Large intestine (tissue), 3 donors: ENCODE measurements at regions not wholly inside any gene's neighbourhood (a gene's known extent, or its start where the extent isn't known, plus 50 kb on each side); places are given as distances from the start of the nearest gene placed in this dataset.

Experiments
- DNase-seq, 2 donors: peaks; one replicate each; pipeline versions ENCODE4 v3.0.0 to v3.0.0-alpha.2; 2013
- H3K27ac ChIP-seq: one replicate; pipeline ENCODE4 v1.5.1; 2013; ENCODE audit warnings: low read length
- H3K27me3 ChIP-seq: 2 replicates; pipeline ENCODE4 v1.6.1; 2013; ENCODE audit warnings: low read length; ENCODE audit not compliant: control insufficient read depth, insufficient read depth
- H3K36me3 ChIP-seq: 2 replicates; pipeline ENCODE4 v1.6.1; 2013; ENCODE audit warnings: low read length; ENCODE audit not compliant: control insufficient read depth, insufficient read depth
- H3K4me1 ChIP-seq: one replicate; pipeline ENCODE4 v1.6.1; 2013; ENCODE audit warnings: low read length; ENCODE audit not compliant: control insufficient read depth, insufficient read depth
- H3K4me3 ChIP-seq: one replicate; pipeline ENCODE4 v1.5.1; 2013; ENCODE audit warnings: low read length
- H3K9me3 ChIP-seq: one replicate; pipeline ENCODE4 v1.6.1; 2013; ENCODE audit warnings: mild to moderate bottlenecking, low read depth, low read length, moderate library complexity; ENCODE audit not compliant: control insufficient read depth
- WGBS: methylation state at CpG from one replicate; pipeline ENCODE4 v1.1.5; 2013; ENCODE audit warnings: low lambda C conversion rate; ENCODE audit not compliant: insufficient coverage; 5-methylcytosine and 5-hydroxymethylcytosine counted together

GRCh38 chr10:35712486-35712885 lies 70.4 kb upstream of the FZD8 start:
- H3K27ac ChIP-seq = no peak overlapping the region
- 67% methylated on average over 1 of the region's 3 CpGs for WGBS
- H3K36me3 ChIP-seq = no peaks in the 10 kb centered on the region
- H3K4me1 ChIP-seq = no peaks in the 10 kb centered on the region
- H3K9me3 ChIP-seq = no peaks in the 10 kb centered on the region
- no peak for DNase-seq
- H3K27me3 ChIP-seq = no peaks in the 10 kb centered on the region
- no peak overlapping the region for H3K4me3 ChIP-seq

- H3K27me3 ChIP-seq = no peaks in the 10 kb centered on the region
- no peak for DNase-seq
These were observed 69.7 kb upstream of the FZD8 start for GRCh38 chr10:35711615-35712411.

GRCh38 chr10:35707642-35708425 lies 65.7 kb upstream of the FZD8 start:
- Histone ChIP-seq H3K9me3 (no peaks in the 10 kb centered on the region), H3K36me3 (no peaks in the 10 kb centered on the region), H3K27ac (no peak overlapping the region), H3K27me3 (no peaks in the 10 kb centered on the region), H3K4me3 (no peak overlapping the region), H3K4me1 (no peaks in the 10 kb centered on the region)
- no peak for DNase-seq
- WGBS = 80% methylated on average over 1 of the region's 2 CpGs

More at GRCh38 chr10:35711615-35712411, 69.7 kb upstream of the FZD8 start:
- Histone ChIP-seq H3K4me1 (no peaks in the 10 kb centered on the region), H3K4me3 (no peak overlapping the region), H3K27ac (no peak overlapping the region), H3K36me3 (no peaks in the 10 kb centered on the region), H3K9me3 (no peaks in the 10 kb centered on the region)
- WGBS = no CpG with 5 or more reads among the region's 15 CpGs

GRCh38 chr10:35706959-35707358 lies 64.9 kb upstream of the FZD8 start:
- Histone ChIP-seq H3K4me3 (no peak overlapping the region), H3K27ac (no peak overlapping the region), H3K4me1 (no peaks in the 10 kb centered on the region), H3K9me3 (no peaks in the 10 kb centered on the region), H3K36me3 (no peaks in the 10 kb centered on the region), H3K27me3 (no peaks in the 10 kb centered on the region)
- DNase-seq = no peak
- 92% methylated on average over 3 of the region's 3 CpGs for WGBS

GRCh38 chr10:35705671-35706070 lies 63.6 kb upstream of the FZD8 start:
- Histone ChIP-seq H3K4me3 (no peak overlapping the region), H3K4me1 (no peaks in the 10 kb centered on the region), H3K36me3 (no peaks in the 10 kb centered on the region), H3K27me3 (no peaks in the 10 kb centered on the region), H3K27ac (no peak overlapping the region), H3K9me3 (no peaks in the 10 kb centered on the region)
- DNase-seq = no peak
- 100% methylated on average over 1 of the region's 2 CpGs for WGBS

GRCh38 chr10:35705051-35705450 lies 63.0 kb upstream of the FZD8 start:
- DNase-seq = no peak
- Histone ChIP-seq H3K27ac (no peak overlapping the region), H3K27me3 (no peaks in the 10 kb centered on the region), H3K4me1 (no peaks in the 10 kb centered on the region), H3K4me3 (no peak overlapping the region), H3K9me3 (no peaks in the 10 kb centered on the region), H3K36me3 (no peaks in the 10 kb centered on the region)
- WGBS = 60% methylated on average over 2 of the region's 5 CpGs

DNA sequence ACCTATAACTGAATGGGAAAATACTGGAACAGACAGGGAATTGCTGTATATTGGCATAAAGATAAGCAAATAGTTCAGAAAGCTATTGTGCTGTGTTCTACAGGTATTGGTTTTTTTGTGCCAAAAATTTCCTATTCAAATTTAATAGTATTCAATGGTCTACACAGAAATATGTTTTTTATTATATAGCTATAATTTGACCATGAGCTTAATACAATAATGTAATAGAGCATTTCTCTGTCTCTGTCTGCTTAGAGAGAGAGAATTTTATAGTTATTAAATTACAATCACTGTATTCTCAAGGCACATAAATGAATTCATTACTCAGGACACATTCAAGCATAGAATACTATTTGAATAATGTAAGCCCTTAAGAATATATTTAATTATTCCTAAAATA lies 62.3 kb upstream of the FZD8 start:
- Histone ChIP-seq H3K27ac (no peak overlapping the region), H3K9me3 (no peaks in the 10 kb centered on the region), H3K4me1 (no peaks in the 10 kb centered on the region), H3K36me3 (no peaks in the 10 kb centered on the region), H3K4me3 (no peak overlapping the region), H3K27me3 (no peaks in the 10 kb centered on the region)
- no peak for DNase-seq

- no peak for DNase-seq
- H3K4me3 ChIP-seq = no peak overlapping the region
- H3K4me1 ChIP-seq = no peaks in the 10 kb centered on the region
- no peak overlapping the region for H3K27ac ChIP-seq
- no peaks in the 10 kb centered on the region for H3K9me3 ChIP-seq
- H3K27me3 ChIP-seq = peaks cover 2% of the 10 kb centered on the region
- H3K36me3 ChIP-seq = no peaks in the 10 kb centered on the region
- WGBS = 80% methylated on average over 1 of the region's 12 CpGs
These were observed 58.4 kb upstream of the FZD8 start for GRCh38 chr10:35700487-35700882.

DNA sequence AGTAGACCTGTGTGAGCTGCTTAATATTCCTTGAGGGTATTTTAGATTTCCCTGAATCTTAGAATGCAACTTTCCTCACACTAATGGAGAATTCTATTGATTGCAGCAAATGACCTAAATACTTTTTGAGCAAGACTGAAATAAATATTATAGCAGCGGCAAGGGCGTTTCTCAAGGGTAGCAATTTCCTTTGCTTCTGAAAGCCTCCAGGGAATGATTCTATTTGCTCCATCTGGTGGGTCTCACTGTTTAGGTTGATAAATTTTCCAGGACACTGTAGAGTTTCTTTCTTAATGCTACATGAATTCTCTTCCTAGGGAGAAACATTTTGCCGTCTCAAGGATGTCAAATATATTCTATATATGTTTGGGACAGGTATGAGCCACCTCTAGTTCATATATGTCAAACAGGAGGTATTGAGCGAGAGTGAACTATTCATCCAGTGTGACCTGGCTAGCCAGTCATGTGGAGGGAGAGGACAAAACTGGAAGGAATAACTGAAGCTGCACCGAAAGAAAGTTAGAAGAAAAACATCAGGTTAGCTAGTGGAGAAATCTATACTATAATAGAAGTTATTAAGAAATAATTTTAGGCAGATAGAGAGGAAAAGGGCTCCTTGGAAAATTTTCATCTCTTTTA lies 57.9 kb upstream of the FZD8 start:
- H3K4me3 ChIP-seq = no peak overlapping the region
- DNase-seq = no peak
- no peak overlapping the region for H3K27ac ChIP-seq
- no peaks in the 10 kb centered on the region for H3K9me3 ChIP-seq
- H3K27me3 ChIP-seq = peaks cover 2% of the 10 kb centered on the region
- H3K36me3 ChIP-seq = no peaks in the 10 kb centered on the region
- H3K4me1 ChIP-seq = no peaks in the 10 kb centered on the region
- WGBS = 77% methylated on average over 2 of the region's 5 CpGs

DNA sequence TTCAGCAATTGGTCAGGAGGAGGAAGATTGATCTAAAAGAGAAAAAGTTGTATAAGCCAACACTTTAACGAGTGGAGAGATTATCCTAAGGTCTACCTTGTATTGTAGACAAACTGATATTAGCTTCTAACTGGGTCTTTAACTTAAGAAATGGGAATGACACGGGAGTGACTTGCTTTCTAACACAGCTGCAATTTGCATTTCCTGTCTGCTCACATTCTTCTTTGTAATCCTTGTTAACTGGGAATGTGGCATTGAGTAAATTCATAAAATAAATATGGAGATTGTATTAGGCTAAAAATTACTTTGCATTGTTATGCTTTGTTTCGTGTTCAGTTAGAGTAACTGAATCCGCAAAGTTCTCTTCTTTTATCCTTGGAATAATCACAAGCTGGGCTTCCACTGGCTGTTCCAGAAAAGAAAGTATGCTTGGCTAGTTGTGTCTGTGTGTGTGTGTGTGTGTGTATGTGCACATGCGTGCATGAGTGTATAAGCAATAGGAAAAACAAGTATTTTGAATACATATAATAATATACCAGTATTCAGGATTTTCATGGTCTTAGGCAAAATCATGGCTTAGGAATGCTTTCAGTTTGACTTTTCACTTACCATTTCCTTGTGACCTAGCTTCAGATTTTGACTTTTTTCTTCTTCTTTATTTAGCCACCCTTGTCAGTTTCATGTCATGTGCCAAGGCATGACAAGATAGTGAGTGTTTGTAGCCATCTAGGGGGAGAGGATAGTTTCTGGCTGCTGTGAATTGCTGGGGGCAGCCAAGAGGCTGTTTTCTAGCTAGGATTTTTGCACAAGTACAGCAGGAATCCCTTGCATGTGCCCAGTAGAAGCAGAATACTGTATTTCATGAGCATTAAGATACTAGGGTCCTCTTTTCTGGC lies 54.5 kb upstream of the FZD8 start:
- no peaks in the 10 kb centered on the region for H3K4me1 ChIP-seq
- WGBS = 89% methylated on average over 3 of the region's 5 CpGs
- H3K27ac ChIP-seq = no peak overlapping the region
- H3K9me3 ChIP-seq = no peaks in the 10 kb centered on the region
- no peak overlapping the region for H3K4me3 ChIP-seq
- peaks cover 11% of the 10 kb centered on the region for H3K27me3 ChIP-seq
- no peaks in the 10 kb centered on the region for H3K36me3 ChIP-seq
- no peak for DNase-seq
